ENCODE measurements at regions not wholly inside any gene's neighbourhood (a gene's known extent, or its start where the extent isn't known, plus 50 kb on each side); places are given as distances from the start of the nearest gene placed in this dataset.

DNA sequence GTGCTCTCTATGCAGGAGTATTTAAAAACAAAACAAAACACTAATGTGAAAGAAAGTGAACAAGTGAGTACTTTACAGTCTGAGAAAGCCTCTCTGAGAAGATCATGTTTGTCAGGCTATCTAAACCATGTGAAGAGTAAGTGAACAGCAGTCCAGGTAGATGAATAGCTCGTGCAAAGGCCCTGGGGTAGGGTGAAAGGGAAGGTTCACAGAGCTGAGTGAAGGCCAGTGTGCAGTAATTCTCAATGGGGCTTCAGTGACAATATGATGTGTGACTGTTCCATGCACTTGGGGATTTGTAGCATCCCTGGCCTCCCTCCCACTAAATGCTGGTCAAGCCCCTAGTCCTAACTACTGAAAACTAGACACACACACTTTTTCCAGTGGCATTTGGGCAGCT lies 488.9 kb upstream of the JARID2 start:
- Histone ChIP-seq H3K9me3 (ENCODE audit: control insufficient read depth, insufficient read depth, low read length) (no peaks in the 10 kb centered on the region), H3K4me3 (ENCODE audit: low read length) (no peak overlapping the region), H3K36me3 (ENCODE audit: control insufficient read depth, insufficient read depth, low read length) (no peaks in the 10 kb centered on the region), H3K27ac (ENCODE audit: low read length) (no peak overlapping the region), H3K27me3 (ENCODE audit: control insufficient read depth, insufficient read depth, low read length) (no peaks in the 10 kb centered on the region), H3K4me1 (ENCODE audit: control insufficient read depth, insufficient read depth, low read length) (no peaks in the 10 kb centered on the region)
- WGBS (ENCODE audit: insufficient coverage) = 84% methylated on average over 1 of the region's 1 CpG
- TF ChIP-seq CTCF (IDR thresholded peaks at IDR 0.05) = no peak
- Mint-ChIP-seq H3K4me3 (no peak overlapping the region), H3K27ac (no peak overlapping the region), H3K27me3 (ENCODE audit: low read depth in 2 of 2) (peaks cover 0 to 3% of the 10 kb centered on the region in 2 donors), H3K9me3 (no peaks in the 10 kb centered on the region), H3K4me1 (no peaks in the 10 kb centered on the region), H3K36me3 (no peaks in the 10 kb centered on the region)
- no peak for ATAC-seq
- intact Hi-C loops (cut with micrococcal nuclease) = no loop called here
- DNase-seq = no peak

DNA sequence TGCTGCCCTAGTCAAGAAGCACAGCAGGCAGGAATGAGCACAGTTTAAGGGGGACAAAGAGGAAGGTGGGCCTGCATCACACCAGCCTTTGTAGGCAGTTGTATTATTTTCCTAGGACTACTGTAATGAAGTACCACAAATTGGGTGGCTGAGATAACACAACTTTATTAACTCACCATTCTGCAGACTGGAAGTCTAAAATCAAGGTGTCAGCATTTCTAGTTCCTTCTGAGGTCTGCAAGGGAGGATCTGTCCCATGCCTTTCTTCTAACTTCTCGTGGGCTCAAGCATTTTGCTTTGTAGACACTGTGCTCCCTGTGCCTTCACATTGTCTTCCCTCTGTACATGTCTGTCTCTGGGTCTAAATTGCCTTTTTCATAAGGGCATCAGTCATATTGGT lies 488.5 kb upstream of the JARID2 start:
- Histone ChIP-seq H3K27ac (ENCODE audit: low read length) (no peak overlapping the region), H3K4me1 (ENCODE audit: control insufficient read depth, insufficient read depth, low read length) (no peaks in the 10 kb centered on the region), H3K36me3 (ENCODE audit: control insufficient read depth, insufficient read depth, low read length) (no peaks in the 10 kb centered on the region), H3K27me3 (ENCODE audit: control insufficient read depth, insufficient read depth, low read length) (no peaks in the 10 kb centered on the region), H3K4me3 (ENCODE audit: low read length) (no peak overlapping the region), H3K9me3 (ENCODE audit: control insufficient read depth, insufficient read depth, low read length) (no peaks in the 10 kb centered on the region)
- H3K36me3 Mint-ChIP-seq = no peaks in the 10 kb centered on the region
- DNase-seq (no peak), ATAC-seq (no peak)
- H3K4me1 Mint-ChIP-seq = no peaks in the 10 kb centered on the region
- no peaks in the 10 kb centered on the region for H3K9me3 Mint-ChIP-seq
- no peak overlapping the region for H3K27ac Mint-ChIP-seq
- 78% methylated on average over 1 of the region's 1 CpG for WGBS (ENCODE audit: insufficient coverage)
- intact Hi-C loops (cut with micrococcal nuclease) = no loop called here
- no peak for TF ChIP-seq CTCF (IDR thresholded peaks at IDR 0.05)
- peaks cover 0 to 3% of the 10 kb centered on the region in 2 donors for H3K27me3 Mint-ChIP-seq (ENCODE audit: low read depth in 2 of 2)
- no peak overlapping the region for H3K4me3 Mint-ChIP-seq

GRCh38 chr6:14758421-14759081 lies 487.3 kb upstream of the JARID2 start:
- no peak for DNase-seq
- Mint-ChIP-seq H3K27ac (no peak overlapping the region), H3K4me3 (no peak overlapping the region), H3K27me3 (ENCODE audit: low read depth in 2 of 2) (peaks cover 0 to 3% of the 10 kb centered on the region in 2 donors), H3K9me3 (no peaks in the 10 kb centered on the region), H3K4me1 (no peaks in the 10 kb centered on the region), H3K36me3 (no peaks in the 10 kb centered on the region)
- Histone ChIP-seq H3K36me3 (ENCODE audit: control insufficient read depth, insufficient read depth, low read length) (no peaks in the 10 kb centered on the region), H3K4me1 (ENCODE audit: control insufficient read depth, insufficient read depth, low read length) (no peaks in the 10 kb centered on the region), H3K4me3 (ENCODE audit: low read length) (no peak overlapping the region), H3K27me3 (ENCODE audit: control insufficient read depth, insufficient read depth, low read length) (no peaks in the 10 kb centered on the region), H3K9me3 (ENCODE audit: control insufficient read depth, insufficient read depth, low read length) (no peaks in the 10 kb centered on the region), H3K27ac (ENCODE audit: low read length) (no peak overlapping the region)
- 94% methylated on average over 8 of the region's 8 CpGs for WGBS (ENCODE audit: insufficient coverage)
- ATAC-seq = no peak
- no peak for TF ChIP-seq CTCF (IDR thresholded peaks at IDR 0.05)
- intact Hi-C loops (cut with micrococcal nuclease) = no loop called here
